Transverse colon (tissue), 4 donors: ENCODE measurements at regions not wholly inside any gene's neighbourhood (a gene's known extent, or its start where the extent isn't known, plus 50 kb on each side); places are given as distances from the start of the nearest gene placed in this dataset.

ENCODE experiments used
- DNase-seq: peaks from one replicate; pipeline ENCODE4 v3.0.0-alpha.2; 2019
- H3K27ac ChIP-seq, 4 donors: fragments of 200-600 bp; sonication (generic); 2 replicates each; pipeline ENCODE4 v1.5.1; 2016 to 2018; ENCODE audit warnings: inconsistent platforms in 4 of 4
- H3K27me3 ChIP-seq: fragments of 200-600 bp; sonication (generic); 2 replicates; pipeline ENCODE4 v1.5.1; 2017; ENCODE audit warnings: inconsistent platforms
- H3K36me3 ChIP-seq, 4 donors: fragments of 200-600 bp; sonication (generic); 2 replicates each; pipeline ENCODE4 v1.5.1; 2017 to 2019; ENCODE audit warnings: inconsistent platforms in 4 of 4
- H3K4me1 ChIP-seq, 4 donors: fragments of 200-600 bp; sonication (generic); 2 replicates each; pipeline ENCODE4 v1.5.1; 2017 to 2020; ENCODE audit warnings: inconsistent platforms in 4 of 4
- H3K4me3 ChIP-seq, 4 donors: fragments of 200-600 bp; sonication (generic); 1 replicate in 1 of 4; 2 replicates in 3 of 4; pipeline versions ENCODE4 v1.5.1 to v1.6.1; 2017 to 2019; ENCODE audit warnings: inconsistent platforms in 4 of 4
- H3K9me3 ChIP-seq, 2 donors: fragments of 200-600 bp; sonication (generic); 2 replicates each; pipeline ENCODE4 v1.5.1; 2017 to 2019; ENCODE audit warnings: inconsistent platforms in 2 of 2
- EP300 ChIP-seq: sonication (generic); formaldehyde crosslinking; IDR thresholded peaks from one replicate; pipeline ENCODE4 v1.6.1; 2017; ENCODE audit warnings: antibody characterized with exemption, low read depth
- POLR2A ChIP-seq: fragments of 450-650 bp; IDR thresholded peaks from one replicate; pipeline ENCODE4 v1.6.1; 2016; ENCODE audit warnings: antibody characterized with exemption, mild to moderate bottlenecking, moderate library complexity
- POLR2AphosphoS5 ChIP-seq, 3 donors: sonication (generic); formaldehyde crosslinking; IDR thresholded peaks; one replicate each; pipeline ENCODE4 v1.6.1; 2016; ENCODE audit warnings: antibody characterized with exemption in 3 of 3
- WGBS, 2 donors: methylation state at CpG; one replicate each; pipeline ENCODE4 v1.1.5; 2018; ENCODE audit warnings: low coverage in 1 of 2; 5-methylcytosine and 5-hydroxymethylcytosine counted together
- in situ Hi-C, 4 donors: fragments of 200-750 bp; cut with MboI; loops; one replicate each; pipeline versions ENCODE4 v1.15.0 to v1.15.1; 2017; ENCODE audit warnings: low sequenced_read_pairs in 3 of 4, low pct_ligation_motif_present in 1 of 4, low pct_unique_long_range_greater_than_20kb in 1 of 4
- intact Hi-C: fragments of 100-400 bp; cut with DNase I; formaldehyde crosslinking; loops from one replicate; pipeline ENCODE4 v1.15.1; 2023; ENCODE audit warnings: low total_unique reads
- TF ChIP-seq, protein P1 (sequence below), 5 experiments: fragments of 200-600 bp in 3 of 5; fragments of 450-650 bp in 2 of 5; sonication (generic) in 3 of 5; IDR thresholded peaks; 1 replicate in 2 of 5; 2 replicates in 3 of 5; pipeline ENCODE4 v1.5.1; 2016 to 2017; ENCODE audit warnings: antibody characterized with exemption in 5 of 5, inconsistent platforms in 3 of 5, mild to moderate bottlenecking in 2 of 5, moderate library complexity in 1 of 5

GRCh38 chr7:81213394-81213793 is 294.5 kb upstream of the SEMA3C start:
- Histone ChIP-seq H3K36me3 (no peaks in the 10 kb centered on the region), H3K4me3 (no peak overlapping the region), H3K9me3 (no peaks in the 10 kb centered on the region), H3K27ac (no peak overlapping the region), H3K4me1 (no peaks in the 10 kb centered on the region), H3K27me3 (no peaks in the 10 kb centered on the region)
- no peak for DNase-seq
- intact Hi-C loops (no loop called here), in situ Hi-C loops (no loop called here)
- TF ChIP-seq POLR2AphosphoS5 (IDR thresholded peaks at IDR 0.05) (no peak), EP300 (no peak), POLR2A (no peak)
- TF ChIP-seq, protein P1, sequence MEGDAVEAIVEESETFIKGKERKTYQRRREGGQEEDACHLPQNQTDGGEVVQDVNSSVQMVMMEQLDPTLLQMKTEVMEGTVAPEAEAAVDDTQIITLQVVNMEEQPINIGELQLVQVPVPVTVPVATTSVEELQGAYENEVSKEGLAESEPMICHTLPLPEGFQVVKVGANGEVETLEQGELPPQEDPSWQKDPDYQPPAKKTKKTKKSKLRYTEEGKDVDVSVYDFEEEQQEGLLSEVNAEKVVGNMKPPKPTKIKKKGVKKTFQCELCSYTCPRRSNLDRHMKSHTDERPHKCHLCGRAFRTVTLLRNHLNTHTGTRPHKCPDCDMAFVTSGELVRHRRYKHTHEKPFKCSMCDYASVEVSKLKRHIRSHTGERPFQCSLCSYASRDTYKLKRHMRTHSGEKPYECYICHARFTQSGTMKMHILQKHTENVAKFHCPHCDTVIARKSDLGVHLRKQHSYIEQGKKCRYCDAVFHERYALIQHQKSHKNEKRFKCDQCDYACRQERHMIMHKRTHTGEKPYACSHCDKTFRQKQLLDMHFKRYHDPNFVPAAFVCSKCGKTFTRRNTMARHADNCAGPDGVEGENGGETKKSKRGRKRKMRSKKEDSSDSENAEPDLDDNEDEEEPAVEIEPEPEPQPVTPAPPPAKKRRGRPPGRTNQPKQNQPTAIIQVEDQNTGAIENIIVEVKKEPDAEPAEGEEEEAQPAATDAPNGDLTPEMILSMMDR (IDR thresholded peaks at IDR 0.05): no peak

DNA sequence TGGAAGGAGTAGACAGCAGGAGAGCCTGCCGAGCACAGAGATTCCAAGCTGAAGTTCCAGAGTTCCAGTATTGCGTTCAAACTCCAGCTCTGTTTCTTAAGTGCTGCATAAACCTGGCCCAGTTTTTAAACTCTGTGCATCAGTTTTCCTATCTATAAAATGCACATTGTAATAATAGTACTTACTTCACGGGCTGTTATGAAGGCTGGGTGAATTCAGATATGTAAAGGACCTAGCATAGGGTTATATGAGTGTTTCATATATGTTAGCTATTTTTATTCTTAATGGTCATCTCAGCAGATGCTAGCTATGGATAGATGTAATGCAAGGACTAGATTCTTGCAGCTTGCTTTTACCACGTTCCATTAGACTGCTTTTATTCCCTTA is 293.1 kb upstream of the SEMA3C start:
- Histone ChIP-seq H3K4me3 (no peak overlapping the region), H3K27me3 (no peaks in the 10 kb centered on the region), H3K36me3 (no peaks in the 10 kb centered on the region), H3K4me1 (no peaks in the 10 kb centered on the region), H3K27ac (peak overlapping the region in 1 of 4 donors; percentile 13), H3K9me3 (no peaks in the 10 kb centered on the region)
- TF ChIP-seq POLR2A: no peak
- TF ChIP-seq, protein P1 (IDR thresholded peaks at IDR 0.05): no peak
- TF ChIP-seq EP300: no peak
- no peak for TF ChIP-seq POLR2AphosphoS5 (IDR thresholded peaks at IDR 0.05)
- intact Hi-C loops (no loop called here), in situ Hi-C loops (no loop called here)
- no peak for DNase-seq
- 71 to 73% methylated on average over 3 to 4 of the region's 4 CpGs for WGBS, 2 donors

GRCh38 chr7:81211204-81211933 is 292.5 kb upstream of the SEMA3C start:
- no peak for DNase-seq
- Histone ChIP-seq H3K27ac (peak overlapping the region in 1 of 4 donors; percentile 13), H3K36me3 (no peaks in the 10 kb centered on the region), H3K4me1 (no peaks in the 10 kb centered on the region), H3K9me3 (no peaks in the 10 kb centered on the region), H3K27me3 (no peaks in the 10 kb centered on the region), H3K4me3 (no peak overlapping the region)
- in situ Hi-C loops (no loop called here), intact Hi-C loops (no loop called here)
- no peak for TF ChIP-seq POLR2AphosphoS5 (IDR thresholded peaks at IDR 0.05)
- no peak for TF ChIP-seq POLR2A
- TF ChIP-seq, protein P1 (IDR thresholded peaks at IDR 0.05): no peak
- no peak for TF ChIP-seq EP300
- WGBS, 2 donors: 64 to 75% methylated on average over 6 of the region's 6 CpGs

DNA sequence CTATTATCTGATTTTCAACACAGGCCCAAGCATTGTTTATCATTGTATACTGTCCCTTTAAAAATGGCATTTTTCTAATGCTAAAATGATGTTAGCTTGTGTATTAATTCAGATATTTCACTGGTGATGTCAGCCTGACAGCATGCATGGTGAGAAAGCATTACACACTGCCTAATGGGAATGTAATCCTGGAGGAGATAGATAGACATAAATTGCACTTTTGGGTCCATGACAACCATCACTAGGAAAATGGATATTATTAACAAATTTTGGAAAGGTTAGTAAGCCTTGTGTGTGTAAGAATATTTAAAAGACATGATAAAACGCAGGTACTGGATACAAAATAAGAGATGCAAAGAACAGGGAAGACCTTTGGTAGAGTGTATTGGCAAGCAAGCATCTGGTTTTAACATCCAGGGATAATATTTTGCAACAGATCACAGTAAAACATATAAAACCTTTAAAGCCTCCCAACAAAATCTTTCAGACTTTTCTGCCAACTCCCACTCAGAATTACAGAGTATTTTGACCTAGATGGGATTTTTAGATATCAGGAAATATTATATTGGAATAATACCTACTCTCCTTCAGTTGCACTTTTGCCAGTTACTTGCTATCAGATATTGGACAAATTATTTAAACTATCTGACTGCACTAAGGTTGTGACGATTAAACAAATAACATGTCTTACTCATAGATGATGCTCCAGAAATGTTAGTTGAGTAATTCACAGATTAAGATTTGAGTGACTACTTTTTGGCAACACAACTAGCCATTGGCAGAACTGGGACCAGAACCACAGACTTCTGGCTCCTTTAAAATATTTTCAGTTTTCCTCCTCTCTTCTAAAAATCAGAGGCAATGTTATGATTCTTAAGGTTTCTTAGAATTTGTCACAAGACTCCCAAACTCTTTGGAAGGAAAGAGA is 291.6 kb upstream of the SEMA3C start:
- intact Hi-C loops: no loop called here
- in situ Hi-C loops: no loop called here
- Histone ChIP-seq H3K4me1 (no peaks in the 10 kb centered on the region), H3K9me3 (no peaks in the 10 kb centered on the region), H3K27me3 (no peaks in the 10 kb centered on the region), H3K27ac (no peak overlapping the region), H3K4me3 (no peak overlapping the region), H3K36me3 (no peaks in the 10 kb centered on the region)
- TF ChIP-seq, protein P1 (IDR thresholded peaks at IDR 0.05): no peak
- TF ChIP-seq POLR2A (no peak), POLR2AphosphoS5 (IDR thresholded peaks at IDR 0.05) (no peak), EP300 (no peak)
- WGBS, 2 donors: 66 to 72% methylated on average over 2 of the region's 2 CpGs
- DNase-seq: no peak
